Activated CD4-positive, alpha-beta T cell treated with anti-CD3 and anti-CD28 coated beads for 24 hours (primary cell): ENCODE measurements at regions not wholly inside any gene's neighbourhood (a gene's known extent, or its start where the extent isn't known, plus 50 kb on each side); places are given as distances from the start of the nearest gene placed in this dataset.
"Not testable (repeated sequence)": the region's sequence is repeated elsewhere in the genome, so short reads cannot be mapped to it uniquely, and the experiment has no call there.

ENCODE experiments used
- DNase-seq, 2 donors: peaks; one replicate each; pipeline ENCODE4 v3.0.0-alpha.2; 2020; ENCODE audit warnings: low read depth in 2 of 2

DNA sequence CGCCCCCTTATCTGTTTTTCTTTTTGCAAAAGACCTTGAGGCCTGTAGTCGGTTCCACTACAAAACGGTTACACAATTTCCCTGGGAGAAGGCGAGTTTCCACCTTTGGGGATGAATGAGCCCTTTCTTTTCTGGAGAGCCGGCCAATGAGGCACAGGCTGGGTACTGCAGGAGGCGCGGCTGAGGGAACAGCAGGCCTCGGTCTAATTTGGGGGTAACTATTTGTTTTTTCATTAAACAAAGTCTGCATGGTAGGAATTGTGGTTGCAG is 129.2 kb downstream of the MYCN start:
- DNase-seq = no peak

DNA sequence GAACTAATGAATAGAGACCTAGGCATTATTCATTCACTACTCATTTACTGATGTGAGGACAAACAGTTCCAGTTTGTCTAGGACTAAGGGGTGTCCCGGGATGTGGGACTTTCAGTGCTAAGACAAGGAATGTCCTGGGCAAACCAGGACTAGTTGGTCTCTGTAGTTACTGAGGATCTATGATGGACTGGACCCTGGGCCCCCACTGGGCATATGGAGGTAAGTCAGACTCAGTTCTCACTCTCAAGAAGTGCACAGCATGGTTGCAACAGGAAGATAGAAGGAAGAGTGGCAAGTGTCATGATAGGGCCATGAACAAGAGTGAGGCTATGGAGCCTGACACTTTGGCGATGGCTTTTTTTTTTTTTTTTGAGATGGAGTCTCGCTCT is 128.2 kb downstream of the MYCN start:
- DNase-seq = no peak

DNA sequence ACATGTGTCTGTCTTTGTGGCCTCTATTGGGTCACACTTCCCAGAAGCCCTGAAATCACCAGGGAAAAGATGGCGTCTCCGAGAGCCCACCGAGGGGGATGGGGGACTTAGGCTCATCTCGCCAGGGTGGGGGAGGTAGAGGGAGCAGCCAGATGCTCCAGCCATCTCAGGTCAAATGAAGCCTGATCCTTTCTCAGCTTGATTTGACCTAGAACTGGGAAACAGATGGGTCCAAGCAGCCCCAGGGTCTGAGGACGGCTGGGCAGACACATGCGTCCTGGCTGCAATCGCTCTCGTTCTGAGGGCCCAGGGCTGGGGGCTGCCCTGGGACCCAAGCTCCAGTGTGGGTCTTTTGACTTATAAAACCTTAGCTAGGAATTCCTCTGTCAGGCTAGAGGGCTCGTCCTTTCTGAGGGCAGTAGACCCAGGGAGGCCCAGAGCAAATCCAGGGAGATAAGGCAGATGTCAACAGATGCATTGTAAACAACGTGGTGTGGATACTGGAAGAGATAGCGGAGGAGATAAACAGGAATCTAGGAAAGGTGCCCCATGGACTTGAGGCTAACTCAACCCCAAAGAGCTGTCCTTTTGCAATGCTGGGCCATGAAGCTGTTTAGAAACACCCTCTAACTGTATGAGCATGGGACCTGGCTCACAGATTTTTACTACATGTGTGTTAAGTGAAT is 127.7 kb downstream of the MYCN start:
- no peak for DNase-seq

DNA sequence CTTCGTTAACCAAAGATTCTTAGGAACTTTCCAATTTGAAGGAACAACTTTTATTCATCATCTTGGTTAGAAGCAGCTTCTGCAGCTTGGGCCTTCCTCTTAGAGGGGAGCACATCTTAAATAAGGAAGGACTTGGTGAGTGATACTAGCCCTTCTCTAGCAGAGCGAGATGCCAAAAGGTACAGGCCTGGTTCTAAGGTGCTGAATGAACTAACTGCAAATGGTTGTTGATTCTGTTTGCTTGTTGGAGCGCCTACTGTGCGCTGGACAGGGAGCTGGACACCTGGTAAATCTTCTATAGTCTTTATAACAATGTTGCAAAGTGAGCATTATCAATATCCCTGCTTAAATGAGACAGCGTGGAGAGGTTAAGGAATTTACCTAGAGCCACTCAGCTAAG is 127.1 kb downstream of the MYCN start:
- DNase-seq = no peak

DNA sequence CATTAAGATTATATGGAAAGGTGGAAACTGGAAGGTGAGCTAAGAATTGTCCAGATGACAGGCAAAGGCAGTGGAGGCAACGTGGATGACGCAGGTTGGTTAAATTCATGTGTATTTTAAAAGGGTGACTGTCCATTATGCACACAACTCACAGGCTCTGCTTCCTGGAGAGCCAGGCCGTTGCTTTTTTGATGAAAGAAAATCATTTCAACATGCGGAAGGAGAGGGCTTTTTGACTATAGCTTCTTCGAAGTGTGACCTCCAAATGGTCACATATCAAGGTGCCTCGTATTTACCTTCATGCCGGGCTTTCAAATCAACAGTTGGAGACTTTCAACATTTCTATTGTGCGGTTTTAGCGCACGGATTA is 126.7 kb downstream of the MYCN start:
- no peak for DNase-seq

DNA sequence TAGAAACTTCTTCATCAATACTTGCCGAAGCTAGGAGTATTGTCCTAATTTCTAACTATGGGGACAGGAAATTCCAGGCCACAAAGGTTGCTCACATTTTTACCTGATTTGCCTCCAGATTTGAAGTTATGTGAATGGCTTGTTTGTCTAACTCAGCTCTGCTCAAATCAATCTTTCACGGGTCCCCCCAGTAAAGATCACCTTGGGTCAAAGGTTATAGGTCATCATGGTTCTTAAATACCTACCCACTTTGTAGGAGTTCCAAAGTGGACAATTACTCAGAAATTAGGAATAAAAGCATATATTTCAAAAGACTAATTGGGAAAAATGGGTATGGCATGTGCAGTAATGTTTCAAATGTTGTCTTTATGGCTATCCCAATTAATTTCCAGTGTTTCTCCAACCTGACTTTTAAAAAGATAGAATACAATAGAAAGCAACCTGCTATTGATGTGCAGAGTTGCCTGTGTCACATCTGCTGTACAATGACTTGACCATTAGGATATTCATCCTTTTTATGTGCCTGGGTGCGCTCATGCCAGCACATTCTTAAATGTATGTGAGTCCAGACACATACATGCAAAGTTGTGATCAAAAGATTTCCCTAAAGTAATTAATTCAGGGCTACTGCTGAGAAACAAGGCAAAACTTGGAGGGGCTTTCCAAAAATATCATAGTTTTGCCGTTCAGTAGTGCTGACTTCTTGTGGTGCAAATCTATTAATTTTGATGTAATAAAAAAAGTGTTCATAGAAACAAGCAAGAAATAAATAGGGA is 126.1 kb downstream of the MYCN start:
- DNase-seq = no peak

DNA sequence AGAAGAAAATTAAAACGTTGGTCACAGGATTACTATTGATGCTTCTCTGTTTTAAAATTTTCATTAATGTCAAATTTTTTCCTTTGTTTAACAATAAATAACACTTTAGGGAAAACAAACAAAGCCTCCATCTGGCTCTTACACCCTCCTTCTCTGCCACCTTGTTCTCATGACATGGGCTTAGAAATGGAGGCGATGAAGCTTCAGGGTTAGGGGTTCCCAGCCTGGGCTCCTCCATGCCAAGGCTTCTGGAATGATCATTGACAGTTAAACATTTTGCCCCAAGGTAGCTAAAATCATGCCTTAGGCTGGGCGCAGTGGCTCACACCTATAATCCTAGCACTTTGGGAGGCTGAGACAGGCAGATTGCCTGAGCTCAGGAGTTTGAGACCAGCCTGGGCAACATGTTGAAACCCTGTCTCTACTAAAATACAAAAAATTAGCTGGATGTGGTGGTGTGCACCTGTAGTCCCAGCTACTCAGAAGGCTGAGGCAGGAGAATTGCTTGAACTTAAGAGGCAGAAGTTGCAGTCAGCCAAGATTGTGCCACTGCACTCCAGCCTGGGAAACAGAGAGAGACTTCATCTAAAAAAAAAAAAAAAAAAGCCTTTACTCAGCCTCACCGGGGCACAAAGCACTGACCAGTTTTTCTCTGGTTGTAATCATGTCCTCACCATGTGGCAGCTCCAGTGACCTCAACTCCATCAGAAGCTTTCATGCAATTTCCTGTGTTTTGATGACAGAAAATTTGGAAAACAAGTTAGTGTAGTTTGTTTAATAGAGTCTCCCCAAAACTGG is 125.1 kb downstream of the MYCN start:
- DNase-seq = not testable (repeated sequence)

DNA sequence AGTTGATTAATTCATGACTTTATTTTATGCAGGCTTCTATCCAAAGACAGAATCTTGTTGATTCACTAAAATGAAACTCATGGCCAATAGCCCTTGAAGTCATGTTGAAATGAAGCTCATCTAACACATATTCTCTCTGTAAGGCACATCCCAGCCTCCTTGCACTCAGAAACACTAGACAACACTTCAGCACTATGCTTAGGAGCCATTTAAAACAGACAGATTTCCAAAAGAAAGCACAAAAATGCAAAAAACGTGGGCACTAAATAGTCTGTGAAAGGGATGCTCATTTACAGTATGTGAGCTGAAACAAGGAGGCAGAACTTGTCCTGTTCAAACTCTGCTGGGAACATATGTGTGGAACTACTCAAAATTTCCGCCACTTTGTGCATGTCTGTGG is 124.4 kb downstream of the MYCN start:
- no peak for DNase-seq

DNA sequence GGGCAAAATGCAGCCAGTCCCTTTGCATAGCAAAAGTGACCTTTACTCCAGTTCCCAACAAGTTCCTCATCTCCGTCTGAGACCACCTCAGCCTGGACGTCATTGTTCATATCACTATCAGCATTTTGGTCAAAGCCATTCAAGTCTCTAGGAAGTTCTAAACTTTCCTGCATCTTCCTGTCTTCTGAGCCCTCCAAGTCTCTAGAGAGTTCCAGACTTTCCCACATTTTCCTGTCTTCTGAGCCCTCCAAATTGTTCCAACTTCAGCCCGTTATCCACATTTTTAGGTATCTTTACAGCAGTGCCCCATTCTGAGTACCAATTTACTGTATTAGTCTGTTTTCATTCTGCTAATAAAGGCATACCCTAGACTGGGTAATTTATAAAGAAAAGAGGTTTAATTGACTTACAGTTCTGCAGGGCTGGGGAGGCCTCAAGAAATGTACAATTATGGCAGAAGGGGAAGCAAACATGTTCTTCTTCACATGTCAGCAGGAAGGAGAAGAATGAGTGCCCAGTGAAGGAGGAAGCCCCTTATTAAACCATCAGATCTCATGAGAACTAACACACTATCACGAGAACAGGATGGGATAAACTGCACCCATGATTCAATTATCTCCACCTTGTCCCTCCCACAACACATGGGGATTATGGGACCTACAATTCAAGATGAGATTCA is 123.7 kb downstream of the MYCN start:
- no peak for DNase-seq

DNA sequence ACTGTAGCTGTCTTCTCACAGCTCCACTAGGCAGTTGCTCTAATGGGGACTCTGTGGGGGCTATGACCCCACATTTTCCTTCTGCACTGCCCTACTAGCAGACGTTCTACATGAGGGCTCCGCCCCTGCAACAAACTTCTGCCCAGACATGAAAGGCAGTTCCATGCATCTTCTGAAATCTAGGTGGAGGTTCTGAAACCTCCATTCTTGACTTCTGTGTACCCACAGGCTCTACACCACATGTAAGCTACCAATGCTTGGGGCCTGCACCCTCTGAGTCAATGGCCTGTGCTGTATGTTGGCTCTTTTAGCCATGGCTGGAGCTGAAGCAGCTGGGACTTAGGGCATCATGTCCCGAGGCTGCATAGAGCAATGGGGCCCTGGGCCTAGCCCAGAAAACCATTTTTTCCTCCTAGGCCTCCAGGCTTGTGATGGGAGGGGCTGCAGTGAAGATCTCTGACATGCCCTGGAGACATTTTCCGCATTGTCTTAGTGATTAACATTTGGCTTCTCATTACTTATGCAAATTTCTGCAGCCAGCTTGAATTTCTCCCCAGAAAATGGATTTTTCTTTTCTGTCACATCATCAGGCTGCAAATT is 123.0 kb downstream of the MYCN start:
- no peak for DNase-seq

DNA sequence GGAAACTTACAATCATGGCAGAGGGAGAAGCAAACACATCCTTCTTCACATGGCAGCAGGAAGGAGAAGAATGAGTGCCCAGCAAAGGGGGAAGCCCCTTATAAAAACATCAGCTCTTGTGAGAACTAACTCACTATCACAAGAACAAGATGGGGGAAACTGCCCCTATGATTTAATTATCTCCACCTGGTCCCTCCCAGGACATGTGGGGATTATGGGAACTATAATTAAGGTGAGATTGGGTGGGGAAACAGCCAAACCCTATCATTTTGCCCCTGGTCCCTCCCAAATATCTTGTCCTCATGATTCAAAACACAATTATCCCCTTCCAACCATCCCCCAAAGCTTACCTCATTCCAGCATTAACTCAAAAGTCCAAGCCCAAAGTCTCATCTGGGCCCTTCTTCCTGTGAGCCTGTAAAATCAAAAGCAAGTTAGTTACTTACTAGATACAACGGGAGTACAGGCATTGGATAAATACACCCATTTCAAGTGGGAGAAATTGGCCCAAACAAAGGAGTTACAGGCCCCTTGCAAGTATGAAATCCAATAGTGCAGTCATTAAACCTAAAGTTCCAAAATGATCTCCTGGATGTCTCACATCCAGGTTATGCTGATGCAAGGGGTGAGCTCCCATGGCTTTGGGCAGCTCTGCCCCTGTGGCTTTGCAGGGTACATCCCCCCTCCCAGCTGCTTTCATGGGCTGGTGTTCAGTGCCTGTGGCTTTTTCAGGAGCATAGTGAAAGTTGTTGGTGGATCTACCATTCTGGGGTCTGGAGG is 122.3 kb downstream of the MYCN start:
- DNase-seq = no peak

DNA sequence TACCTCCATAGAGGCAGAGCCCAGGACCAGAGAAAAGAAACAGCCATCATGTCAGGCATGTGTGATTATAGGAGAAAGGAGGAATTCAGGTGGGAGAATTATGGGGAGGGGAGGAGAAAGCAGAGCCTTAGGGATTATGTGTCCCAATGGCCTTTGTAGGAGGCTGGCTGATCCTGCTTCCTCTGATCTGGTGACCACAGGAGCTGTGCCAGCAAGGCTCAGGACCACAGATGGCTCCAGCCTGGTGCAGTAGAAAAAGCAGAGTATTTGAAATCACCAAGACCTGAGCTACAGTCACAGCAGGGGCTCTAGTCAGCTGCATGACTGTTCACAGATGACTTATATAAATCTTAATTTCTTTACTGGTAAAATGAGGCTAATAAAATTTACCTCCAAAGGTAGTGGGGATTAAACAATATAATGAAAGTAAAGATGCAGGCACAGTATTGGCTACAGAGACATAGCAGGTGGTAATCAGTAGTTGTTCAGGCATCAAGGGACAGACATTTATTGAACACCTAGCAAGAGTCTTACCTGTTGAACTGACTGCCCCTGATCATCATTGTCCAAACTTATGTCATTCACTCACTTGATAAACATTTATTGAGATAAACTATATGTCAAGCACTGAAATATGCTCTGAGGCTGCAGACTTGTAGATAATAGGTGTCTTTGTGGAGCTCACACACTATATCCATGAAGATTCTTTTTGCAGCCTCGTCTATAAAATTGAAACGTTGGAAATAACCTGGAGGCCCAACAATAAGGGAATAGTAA is 121.3 kb downstream of the MYCN start:
- DNase-seq = no peak

DNA sequence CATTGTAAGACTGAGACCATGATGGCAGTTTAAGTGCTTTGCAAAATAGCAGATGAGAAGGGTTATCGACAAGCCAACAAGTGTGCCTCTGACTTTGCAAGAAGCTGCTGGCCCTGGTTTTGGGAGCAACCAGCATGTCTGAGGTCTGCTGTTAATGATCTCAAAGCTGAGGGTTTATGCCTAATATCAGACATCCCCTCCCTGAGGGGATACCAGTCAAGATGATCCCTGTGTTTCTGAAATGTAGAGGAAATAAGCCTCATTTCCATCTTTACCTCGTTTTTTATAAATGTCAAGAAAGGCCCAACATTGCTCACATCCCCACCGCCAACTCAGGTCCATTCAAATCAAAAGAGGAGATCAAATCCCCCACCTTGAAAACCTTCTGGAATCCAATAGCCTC is 120.6 kb downstream of the MYCN start:
- DNase-seq = no peak

DNA sequence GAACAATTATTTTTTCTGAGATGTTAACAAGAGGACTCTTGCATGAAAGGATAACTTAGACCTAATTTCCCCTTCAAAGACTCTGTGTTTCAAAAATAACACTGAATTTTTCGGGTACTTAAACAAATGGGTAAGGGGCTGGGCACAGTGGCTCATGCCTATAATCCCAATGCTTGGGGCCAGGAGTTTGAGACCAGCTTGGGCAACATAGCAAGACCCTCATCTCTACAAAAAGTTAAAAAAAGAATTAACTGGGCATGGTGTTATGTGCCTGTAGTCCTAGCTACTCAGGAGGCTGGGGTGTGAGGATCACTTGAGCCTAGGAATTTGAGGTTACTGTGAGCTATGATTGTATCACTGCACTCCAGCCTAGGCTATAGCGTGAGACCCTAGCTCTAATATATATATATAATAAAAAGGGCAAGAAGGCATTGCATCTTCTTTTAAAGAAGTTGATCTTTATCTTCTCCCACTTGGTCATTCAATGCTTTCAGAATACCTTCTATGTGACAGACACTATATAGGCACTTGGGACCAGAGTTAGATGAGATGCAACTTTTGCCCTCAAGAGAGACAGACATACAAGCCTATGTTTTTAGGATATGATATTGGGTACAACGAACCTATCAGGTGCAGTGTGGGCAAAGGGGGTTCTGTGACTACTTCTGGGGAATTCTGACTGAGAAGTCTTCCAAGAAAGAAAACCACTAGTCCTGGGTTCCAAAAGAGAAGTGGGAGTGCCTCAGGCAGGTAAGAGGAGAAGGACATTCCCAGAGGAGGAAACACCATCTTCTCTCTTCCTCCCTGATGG is 120.0 kb downstream of the MYCN start:
- DNase-seq = no peak

DNA sequence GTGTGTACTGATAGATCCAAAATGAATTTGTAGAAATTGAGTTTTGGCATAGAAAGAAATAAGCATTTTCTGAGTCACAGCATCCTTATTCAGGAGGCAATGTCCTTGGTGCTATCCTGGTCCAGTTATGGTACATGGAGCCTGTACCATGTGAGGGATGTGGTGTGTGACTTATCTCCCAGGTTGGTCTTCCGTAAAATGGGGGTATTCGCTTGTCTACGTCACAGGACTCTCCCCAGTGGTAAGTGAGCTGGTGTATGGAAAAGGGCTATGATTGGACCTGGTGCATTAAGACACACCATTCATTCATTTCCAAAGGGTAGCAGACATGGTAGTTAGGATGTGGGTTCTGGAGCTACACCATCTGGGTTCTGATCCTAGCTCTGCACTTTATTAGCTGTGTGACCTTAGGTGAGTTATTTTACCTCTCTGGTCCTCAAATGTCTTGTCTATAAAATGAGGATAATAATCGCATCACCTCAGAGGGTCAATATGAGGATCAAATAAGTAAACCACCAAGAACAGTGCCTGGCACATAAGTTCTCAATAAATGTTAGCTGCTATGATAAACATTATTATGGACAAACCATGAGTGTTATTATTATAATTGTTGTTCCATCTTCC is 119.2 kb downstream of the MYCN start:
- DNase-seq = no peak

DNA sequence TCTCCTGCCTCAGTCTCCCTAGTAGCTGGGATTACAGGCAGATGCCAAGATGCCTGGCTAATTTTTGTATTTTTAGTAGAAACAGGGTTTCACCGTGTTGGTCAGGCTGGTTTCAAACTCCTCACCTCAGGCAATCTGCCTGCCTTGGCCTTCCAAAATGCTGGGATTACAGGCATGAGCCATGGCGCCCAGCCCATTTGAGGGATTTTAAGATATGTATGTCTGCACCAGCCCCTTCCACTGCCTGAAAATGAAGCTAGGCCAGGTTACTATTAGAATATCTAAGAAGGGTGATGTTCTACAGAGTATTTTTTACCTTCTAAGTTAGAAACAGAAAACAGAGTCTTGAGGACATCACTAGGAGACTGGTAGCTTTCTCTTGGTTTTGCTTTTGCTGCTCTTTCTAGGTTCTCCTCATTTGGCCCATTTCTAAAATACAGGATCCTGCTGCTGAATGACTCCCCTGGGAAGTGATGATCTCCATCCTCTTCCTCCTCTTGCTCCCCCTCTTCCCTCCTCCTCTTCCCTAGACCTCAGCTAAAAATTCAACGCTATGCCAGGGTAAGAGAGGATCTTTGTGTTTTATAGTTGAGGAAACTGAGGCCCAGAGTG is 118.5 kb downstream of the MYCN start:
- no peak for DNase-seq

DNA sequence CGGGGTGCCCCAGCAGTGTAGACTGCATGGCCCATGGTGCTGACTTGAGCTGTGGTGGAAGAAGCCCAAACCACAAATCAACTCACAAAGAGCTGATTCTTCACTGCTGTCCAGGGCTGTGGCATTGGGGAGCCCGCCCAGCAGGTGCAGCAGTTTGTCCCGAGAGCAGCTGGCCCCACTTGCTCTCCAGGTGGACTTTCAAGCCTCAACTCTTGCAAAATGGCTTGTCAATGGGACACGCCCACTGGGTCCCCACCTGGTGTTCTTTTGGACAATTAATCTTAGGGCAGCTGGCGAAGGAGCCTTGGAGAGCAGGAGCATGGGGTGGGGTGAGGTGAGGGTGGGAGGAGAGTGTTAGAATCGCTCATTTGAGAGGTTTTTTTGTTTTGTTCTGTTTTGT is 117.9 kb downstream of the MYCN start:
- no peak for DNase-seq

DNA sequence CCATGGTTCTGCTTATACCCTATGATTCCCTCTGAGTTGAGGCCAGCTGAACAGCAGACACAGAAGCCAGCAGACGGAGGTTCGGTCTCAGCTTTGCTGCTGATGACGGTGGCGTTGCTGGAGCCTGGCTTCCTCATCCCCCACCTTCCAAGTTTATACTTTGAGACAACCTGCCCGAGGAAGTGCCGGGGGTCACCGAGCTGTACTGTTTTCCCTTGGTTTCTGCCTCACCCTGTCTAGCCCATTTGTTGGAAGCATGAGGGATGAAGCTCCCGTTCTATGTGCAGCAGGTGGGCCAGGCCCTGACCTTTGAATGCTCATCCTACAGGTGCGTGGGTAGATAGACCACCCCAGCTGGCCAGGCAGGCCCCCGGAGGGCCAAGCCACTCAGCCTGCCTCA is 117.3 kb downstream of the MYCN start:
- no peak for DNase-seq
